ENCODE measurements at regions not wholly inside any gene's neighbourhood (a gene's known extent, or its start where the extent isn't known, plus 50 kb on each side); places are given as distances from the start of the nearest gene placed in this dataset.

DNA sequence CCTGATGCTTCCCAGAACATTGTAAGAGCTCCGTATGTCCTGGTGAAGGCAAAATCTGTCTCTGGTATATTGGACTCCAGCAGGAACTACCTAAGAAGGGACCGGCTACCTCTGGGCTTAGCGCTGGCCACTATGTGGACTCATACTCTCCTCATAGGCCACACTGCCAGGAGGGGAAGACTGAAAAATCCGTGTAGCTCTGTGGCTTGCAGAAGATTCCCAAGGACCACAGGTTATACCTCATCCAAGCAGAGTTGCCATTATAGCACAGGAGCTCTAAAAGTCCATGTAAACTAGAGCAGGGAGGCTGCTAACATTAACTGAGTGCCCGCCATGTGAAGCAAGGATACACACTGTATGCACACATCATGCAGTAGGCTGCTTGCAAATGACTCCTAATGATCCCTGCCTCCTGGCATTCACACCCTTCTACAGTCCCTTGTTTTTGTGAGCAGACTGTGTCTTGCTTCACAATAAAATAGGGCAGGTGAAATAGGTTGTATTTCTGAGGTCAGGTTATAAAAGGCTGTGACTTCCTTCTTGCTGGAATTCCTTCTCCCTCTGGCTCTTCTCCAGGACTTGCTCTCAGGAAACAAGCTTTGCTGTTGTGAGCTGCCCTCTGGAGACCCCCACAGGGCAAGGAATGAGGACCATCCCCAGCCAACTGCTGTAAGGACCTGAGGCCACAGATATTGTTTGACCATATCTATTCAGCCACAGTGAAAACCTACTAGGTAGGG is 192.6 kb upstream of the UBL3 start:
- Mint-ChIP-seq H3K27me3 (ENCODE audit: insufficient read depth, low read depth, poor library complexity) (peaks cover 8% of the 10 kb centered on the region), H3K9me3 (peaks cover 4% of the 10 kb centered on the region; the same call in 1 of the 3 replicates), H3K4me1 (peaks cover 31% of the 10 kb centered on the region), H3K27ac (no peak overlapping the region), H3K4me3 (no peak overlapping the region), H3K36me3 (ENCODE audit: low read depth) (peaks cover 4% of the 10 kb centered on the region; the same call in 1 of the 3 replicates)
- no peak for TF ChIP-seq ZNF114 (CRISPR knock-in tag; IDR thresholded peaks at IDR 0.05)
- TF ChIP-seq NANOG (IDR thresholded peaks at IDR 0.05; ENCODE audit: borderline replicate concordance) = no peak
- no peak for TF ChIP-seq ZNF331 (CRISPR knock-in tag; IDR thresholded peaks at IDR 0.05; ENCODE audit: low read depth)
- TF ChIP-seq EZH2 (IDR thresholded peaks at IDR 0.05; ENCODE audit: low read depth, unreplicated experiment) = no peak
- no peak for TF ChIP-seq JUNB (IDR thresholded peaks at IDR 0.05; ENCODE audit: unreplicated experiment)
- Histone ChIP-seq H3K9me2 (ENCODE audit: insufficient read depth) (peaks cover 5% of the 10 kb centered on the region; the same call in 1 of the 2 replicates), H3K27me3 (ENCODE audit: insufficient read depth) (no peaks in the 10 kb centered on the region), H3K4me1 (ENCODE audit: insufficient read depth) (peaks cover 12% of the 10 kb centered on the region), H3K27ac (ENCODE audit: low read depth) (no peak overlapping the region), H3K79me2 (replicated peaks; ENCODE audit: insufficient read depth) (no peaks in the 10 kb centered on the region), H2AFZ (no peak overlapping the region), H3F3A (replicated peaks; ENCODE audit: low read depth) (no peaks in the 10 kb centered on the region), H3K4me3 (no peak overlapping the region), H3K36me3 (ENCODE audit: insufficient read depth) (no peaks in the 10 kb centered on the region), H4K20me1 (replicated peaks; ENCODE audit: insufficient read depth) (no peaks in the 10 kb centered on the region), H3K4me2 (no peak overlapping the region)
- DNase-seq (ENCODE audit: low spot score) (no peak), ATAC-seq (no peak)

GRCh38 chr13:30042272-30042671 is 191.9 kb upstream of the UBL3 start:
- H3K27me3 Mint-ChIP-seq (ENCODE audit: insufficient read depth, low read depth, poor library complexity) = peaks cover 7% of the 10 kb centered on the region
- H3K79me2 ChIP-seq (replicated peaks; ENCODE audit: insufficient read depth) = no peaks in the 10 kb centered on the region
- no peaks in the 10 kb centered on the region for H3F3A ChIP-seq (replicated peaks; ENCODE audit: low read depth)
- peaks cover 5% of the 10 kb centered on the region; the same call in 1 of the 2 replicates for H3K9me2 ChIP-seq (ENCODE audit: insufficient read depth)
- no peaks in the 10 kb centered on the region for H4K20me1 ChIP-seq (replicated peaks; ENCODE audit: insufficient read depth)
- no peak overlapping the region for H3K4me2 ChIP-seq
- H3K4me3 ChIP-seq = no peak overlapping the region
- peaks cover 17% of the 10 kb centered on the region for H3K4me1 ChIP-seq (ENCODE audit: insufficient read depth)
- ATAC-seq (no peak), DNase-seq (ENCODE audit: low spot score) (no peak)
- H3K27ac ChIP-seq (ENCODE audit: low read depth) = no peak overlapping the region
- H3K4me1 Mint-ChIP-seq = peaks cover 36% of the 10 kb centered on the region
- no peak overlapping the region for H2AFZ ChIP-seq
- no peak overlapping the region for H3K27ac Mint-ChIP-seq
- no peak overlapping the region for H3K4me3 Mint-ChIP-seq
- H3K36me3 Mint-ChIP-seq (ENCODE audit: low read depth) = peaks cover 4% of the 10 kb centered on the region; the same call in 1 of the 3 replicates
- no peaks in the 10 kb centered on the region for H3K36me3 ChIP-seq (ENCODE audit: insufficient read depth)
- peaks cover 4% of the 10 kb centered on the region; the same call in 1 of the 3 replicates for H3K9me3 Mint-ChIP-seq
- no peaks in the 10 kb centered on the region for H3K27me3 ChIP-seq (ENCODE audit: insufficient read depth)
- TF ChIP-seq CTCF (conservative IDR thresholded peaks at IDR 0.05; ENCODE audit: low read depth in 2 of 2) (no peak), ZNF114 (CRISPR knock-in tag; IDR thresholded peaks at IDR 0.05) (no peak), EZH2 (IDR thresholded peaks at IDR 0.05; ENCODE audit: low read depth, unreplicated experiment) (no peak), ZNF331 (CRISPR knock-in tag; IDR thresholded peaks at IDR 0.05; ENCODE audit: low read depth) (no peak), POLR2AphosphoS5 (IDR thresholded peaks at IDR 0.05; ENCODE audit: low read depth) (no peak), JUNB (IDR thresholded peaks at IDR 0.05; ENCODE audit: unreplicated experiment) (no peak), REST (IDR thresholded peaks at IDR 0.05; ENCODE audit: unreplicated experiment) (no peak), EZH2phosphoT487 (IDR thresholded peaks at IDR 0.05; ENCODE audit: unreplicated experiment) (no peak), CREB1 (CRISPR knock-in tag; IDR thresholded peaks at IDR 0.05; ENCODE audit: low read depth) (no peak), STAT1 (IDR thresholded peaks at IDR 0.05; ENCODE audit: unreplicated experiment) (no peak)

All from GM23338 (cell line).